Iris pigment epithelial cell (primary cell): ENCODE measurements at regions not wholly inside any gene's neighbourhood (a gene's known extent, or its start where the extent isn't known, plus 50 kb on each side); places are given as distances from the start of the nearest gene placed in this dataset.
"Not testable (repeated sequence)": the region's sequence is repeated elsewhere in the genome, so short reads cannot be mapped to it uniquely, and the experiment has no call there.

ENCODE experiments used
- DNase-seq: peaks from one replicate; pipeline ENCODE4 v3.0.0-alpha.2; 2011; ENCODE audit warnings: low read depth

GRCh38 chr6:14597090-14597489 is 479.5 kb downstream of the CD83 start:
- DNase-seq: no peak

GRCh38 chr6:14598017-14598864 is 480.7 kb downstream of the CD83 start:
- DNase-seq: no peak

GRCh38 chr6:14600306-14600705 is 482.7 kb downstream of the CD83 start:
- DNase-seq: not testable (repeated sequence)

DNA sequence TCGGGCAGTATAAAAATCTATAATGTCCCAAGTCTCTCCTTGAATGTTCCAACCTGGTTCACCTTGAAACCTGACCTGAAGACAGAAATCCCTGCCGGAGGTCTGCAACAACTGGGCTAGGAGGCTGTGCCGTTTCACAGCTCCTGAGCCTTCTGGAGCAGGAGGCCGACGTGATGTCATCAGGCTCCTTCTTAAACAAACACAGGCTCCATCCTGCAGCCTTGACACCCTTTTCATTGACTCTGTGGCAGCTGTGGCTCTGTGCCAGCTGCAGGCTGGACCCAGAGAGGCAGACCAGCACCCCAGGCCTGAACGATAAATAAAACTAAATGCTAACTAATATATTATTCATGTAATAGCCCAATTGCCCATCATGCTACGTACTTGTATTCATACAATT is 483.9 kb downstream of the CD83 start:
- DNase-seq: no peak

DNA sequence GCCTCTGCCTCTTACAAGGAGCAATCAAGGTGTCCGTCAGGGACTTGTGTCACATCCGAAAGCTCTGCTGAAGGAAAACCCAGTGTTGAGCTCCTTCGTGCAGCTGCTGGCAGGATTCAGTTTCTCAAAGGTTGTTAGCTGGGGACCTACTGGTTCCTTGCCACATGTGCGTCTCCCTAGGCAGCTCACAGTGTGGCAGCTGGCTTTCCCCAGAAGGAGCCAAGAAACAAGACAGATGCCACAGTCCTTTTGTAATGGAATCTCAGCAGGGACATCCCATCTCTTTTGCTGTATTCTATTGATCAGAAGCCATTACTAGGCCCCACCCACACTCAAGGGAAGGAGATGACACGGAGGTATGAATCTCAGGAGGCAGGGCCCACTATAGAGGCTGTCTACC is 488.8 kb downstream of the CD83 start:
- DNase-seq: no peak

GRCh38 chr6:14610141-14610540 is 492.6 kb downstream of the CD83 start:
- DNase-seq: no peak

GRCh38 chr6:14612016-14612980 is 494.7 kb downstream of the CD83 start:
- DNase-seq: no peak

- DNase-seq: no peak
Measured at GRCh38 chr6:14614631-14615030, 497.1 kb downstream of the CD83 start.

- no peak for DNase-seq
Measured at GRCh38 chr6:14616656-14617055, 499.1 kb downstream of the CD83 start.

DNA sequence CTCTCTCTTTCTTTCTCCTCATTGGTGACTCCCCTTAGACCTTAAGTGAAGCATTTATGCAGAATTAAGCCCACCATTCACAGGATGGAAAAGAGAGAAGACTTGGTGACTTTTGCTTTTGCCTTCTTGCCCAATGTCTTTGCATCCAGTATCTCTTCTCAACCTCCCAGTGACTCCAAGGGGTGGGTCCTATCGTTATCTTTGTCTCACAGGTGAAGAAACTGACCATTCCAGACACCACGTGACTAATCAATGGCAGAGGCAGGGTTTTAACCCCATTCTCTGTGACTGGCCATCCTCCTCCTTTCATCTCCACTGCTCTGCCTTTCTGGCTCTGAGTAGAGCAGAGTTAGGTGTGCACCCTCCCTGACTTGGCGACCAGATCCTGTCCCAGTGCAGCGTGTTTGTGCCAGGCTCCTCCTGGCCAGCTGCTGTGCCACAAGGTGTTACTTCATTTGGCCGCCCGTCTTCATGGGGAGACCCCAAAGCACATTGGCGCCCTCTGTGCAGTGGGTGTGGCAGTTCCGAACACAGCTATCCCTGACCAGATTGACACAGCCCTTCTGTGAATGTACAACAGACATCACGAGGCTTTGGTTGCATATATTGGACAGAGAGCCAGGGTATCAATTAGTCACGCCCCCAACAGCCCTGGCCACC is 501.3 kb downstream of the CD83 start:
- no peak for DNase-seq

GRCh38 chr6:14619419-14619781 is 501.8 kb downstream of the CD83 start:
- no peak for DNase-seq

DNA sequence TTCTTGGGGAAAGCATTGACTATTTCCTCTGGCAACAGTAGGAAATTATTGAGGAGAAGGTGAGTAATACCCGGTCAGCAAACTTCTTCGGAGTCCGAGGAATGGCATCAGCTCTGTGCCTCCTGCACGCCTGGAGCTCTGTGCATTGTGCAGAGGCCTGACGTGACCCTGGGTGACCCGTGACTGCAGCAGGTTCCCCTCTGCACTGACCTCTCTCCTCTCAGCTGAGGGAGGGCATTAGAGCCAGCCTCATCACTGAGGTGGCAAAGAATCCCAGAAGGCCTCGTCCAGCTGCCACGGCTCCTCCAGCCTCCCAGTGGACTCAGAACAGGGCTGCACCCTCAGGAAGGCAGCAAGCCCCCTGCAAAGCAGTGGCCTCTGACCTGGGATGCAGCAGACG is 502.9 kb downstream of the CD83 start:
- DNase-seq: no peak

- DNase-seq: no peak
Measured at GRCh38 chr6:14621518-14621917, 503.9 kb downstream of the CD83 start.

DNA sequence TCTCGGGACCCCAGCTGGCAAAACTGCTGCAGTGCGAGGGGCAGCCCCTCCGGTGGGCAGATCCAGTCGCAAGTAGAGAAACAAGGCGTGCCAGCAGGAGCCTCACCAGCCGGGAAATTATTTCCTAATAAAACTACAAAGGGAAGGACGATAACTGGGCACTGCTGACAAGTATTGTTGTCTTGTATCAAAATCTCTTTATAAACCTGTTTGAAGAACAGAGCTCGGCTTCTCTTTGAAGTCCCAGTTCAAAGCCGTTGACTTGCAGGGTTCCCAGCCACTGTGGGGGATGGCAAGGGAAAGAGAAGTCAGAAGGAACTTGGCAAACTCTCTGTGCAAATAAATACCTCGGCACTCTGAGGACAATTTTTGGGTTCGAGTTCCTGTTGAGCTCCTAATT is 504.5 kb downstream of the CD83 start:
- peak; percentile 2 for DNase-seq

DNA sequence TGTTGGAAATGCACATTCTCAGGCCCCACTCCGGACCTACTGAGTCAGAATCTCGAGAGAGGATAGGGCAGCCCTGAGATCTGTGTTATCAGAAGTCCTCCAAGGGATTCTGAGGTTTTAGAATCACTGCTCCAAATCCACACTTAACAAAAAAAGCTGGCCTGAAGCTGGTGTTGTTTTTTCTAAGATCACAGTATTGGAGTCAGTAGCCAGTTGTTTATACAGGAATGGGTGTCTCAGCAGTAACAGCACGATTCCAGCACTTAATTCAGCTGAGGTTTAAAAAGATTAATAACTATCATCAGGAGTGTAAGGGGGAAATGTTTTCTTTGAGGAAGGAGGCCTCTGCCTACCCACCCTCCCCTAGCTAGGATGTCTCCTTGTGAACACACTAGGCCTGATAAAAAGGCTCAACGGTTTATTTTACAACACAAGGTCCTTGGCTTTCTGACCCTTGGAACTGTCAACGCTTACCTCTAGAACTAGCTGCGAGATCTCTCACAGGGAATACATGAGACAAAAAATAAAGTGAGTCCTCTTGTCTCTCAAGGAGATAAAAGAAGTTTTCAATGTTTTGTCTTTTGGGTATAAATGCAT is 505.4 kb downstream of the CD83 start:
- DNase-seq: no peak

DNA sequence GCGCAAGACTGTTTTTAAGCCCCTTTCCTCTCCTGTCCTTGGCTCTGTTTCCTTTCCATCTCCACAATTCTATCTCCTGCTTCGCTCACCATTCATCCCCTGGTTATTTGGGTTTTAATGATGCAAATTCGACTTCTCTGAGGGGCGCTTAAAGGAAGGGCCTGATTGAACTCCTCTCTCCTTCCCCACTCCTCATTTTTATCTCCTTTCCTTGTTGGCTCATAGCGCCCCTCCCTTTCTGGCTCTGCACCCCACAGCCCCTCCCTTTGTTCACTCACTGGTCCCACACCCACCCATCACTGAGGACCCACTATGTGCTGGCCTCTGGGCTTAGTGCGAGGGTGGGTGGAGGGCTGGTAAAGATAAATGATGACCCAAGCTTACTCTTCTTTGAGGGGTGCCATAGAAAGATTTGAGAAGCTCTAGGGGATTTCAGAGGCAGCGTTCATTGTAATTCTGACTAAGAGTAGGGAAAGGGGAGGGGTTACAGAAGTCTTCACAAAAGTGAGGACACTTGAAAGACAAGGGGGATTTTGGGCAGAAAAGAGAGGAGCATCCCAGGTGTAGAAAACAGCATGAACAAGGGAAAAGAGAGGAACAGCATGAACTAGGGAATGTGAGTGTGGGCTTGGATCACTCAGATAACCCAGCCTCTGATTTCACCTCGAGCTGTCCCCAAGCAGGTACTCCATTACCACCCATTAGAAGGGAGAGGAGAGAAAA is 507.8 kb downstream of the CD83 start:
- no peak for DNase-seq

DNA sequence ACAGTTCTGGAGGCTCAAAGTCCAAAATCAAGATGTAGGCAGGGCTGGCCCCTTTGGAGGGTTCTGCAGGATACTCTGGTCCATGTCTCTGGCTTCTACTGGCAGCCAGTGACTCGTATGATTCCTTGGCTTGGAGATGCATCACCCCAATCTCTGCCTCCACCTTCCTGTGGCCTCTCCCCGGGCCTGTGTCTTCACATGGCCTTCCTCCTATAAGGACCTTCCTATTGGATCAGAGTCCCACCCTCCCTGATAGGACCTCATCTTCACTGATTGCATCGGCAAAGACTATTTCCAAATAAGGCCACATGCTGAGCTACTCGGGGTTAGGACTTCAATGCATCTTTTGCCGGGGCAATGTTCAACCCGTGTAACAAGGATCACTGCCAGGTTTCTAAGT is 509.0 kb downstream of the CD83 start:
- DNase-seq: no peak

DNA sequence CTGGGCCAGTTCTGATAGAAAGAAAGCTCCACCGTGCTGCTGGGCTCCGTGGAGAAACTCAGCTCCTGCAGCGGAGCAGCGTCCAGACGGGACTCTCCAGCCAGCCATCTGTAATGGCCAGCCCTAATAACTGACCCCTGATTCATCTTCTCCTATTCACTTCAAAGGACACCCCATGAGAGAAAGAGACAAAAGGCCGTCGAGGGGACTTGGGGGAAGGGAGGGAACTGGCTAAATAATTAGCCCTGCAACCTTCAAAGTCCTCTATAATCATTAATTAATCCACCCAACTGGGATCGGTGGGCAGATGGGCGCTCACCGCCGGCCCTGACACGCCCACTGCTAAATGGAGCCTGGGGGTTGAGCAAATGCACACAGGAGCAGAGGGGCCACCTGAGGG is 512.4 kb downstream of the CD83 start:
- no peak for DNase-seq

DNA sequence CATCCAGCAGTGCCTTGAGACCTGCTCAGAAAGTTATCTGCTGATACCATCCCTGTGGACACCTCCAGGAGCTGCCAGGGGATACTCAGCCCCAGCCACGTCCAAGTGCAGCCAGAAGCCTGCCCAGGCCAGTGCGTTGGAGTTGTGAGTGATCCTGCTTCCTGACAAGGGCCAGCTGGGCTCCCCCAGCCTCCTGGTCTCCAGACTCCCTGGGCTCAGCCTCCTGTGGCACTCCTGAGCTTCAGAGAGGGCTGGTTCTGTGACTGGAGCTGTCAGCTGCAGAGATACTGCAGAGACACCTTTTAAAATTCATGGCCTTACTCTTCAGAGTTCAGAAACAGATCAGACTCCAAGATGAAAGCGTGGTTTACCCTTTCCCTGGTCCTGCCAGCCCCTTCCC is 515.9 kb downstream of the CD83 start:
- no peak for DNase-seq

DNA sequence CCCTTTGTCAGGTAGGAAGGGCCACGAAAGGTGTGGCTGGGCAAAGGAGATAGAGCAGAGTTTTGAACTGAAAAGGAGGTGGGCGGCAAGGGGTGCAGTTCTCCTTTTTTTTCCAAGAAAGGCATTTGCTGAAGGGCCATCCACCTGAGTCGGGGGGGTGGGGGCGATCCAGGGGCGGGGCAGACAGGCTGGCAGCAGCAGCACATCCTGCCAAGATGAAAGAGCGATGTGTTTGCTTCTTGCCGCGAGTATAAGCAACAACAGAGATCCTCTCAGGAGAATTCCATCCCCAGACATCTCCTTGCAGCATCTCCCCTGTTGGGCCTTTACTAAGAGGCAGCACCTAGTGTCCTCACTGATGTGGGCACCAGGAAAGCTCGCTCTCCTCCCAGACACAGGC is 516.5 kb downstream of the CD83 start:
- no peak for DNase-seq

GRCh38 chr6:14635195-14635594 is 517.6 kb downstream of the CD83 start:
- DNase-seq: no peak
